ENCODE measurements at regions not wholly inside any gene's neighbourhood (a gene's known extent, or its start where the extent isn't known, plus 50 kb on each side); places are given as distances from the start of the nearest gene placed in this dataset.
"Not testable (repeated sequence)": the region's sequence is repeated elsewhere in the genome, so short reads cannot be mapped to it uniquely, and the experiment has no call there.

- Mint-ChIP-seq H3K27me3 (no peaks in the 10 kb centered on the region), H3K27ac (no peak overlapping the region), H3K36me3 (ENCODE audit: low read depth) (no peaks in the 10 kb centered on the region), H3K9me3 (peaks cover 2% of the 10 kb centered on the region), H3K4me3 (no peak overlapping the region), H3K4me1 (no peaks in the 10 kb centered on the region)
- ATAC-seq (ENCODE audit: low read depth) (no peak), DNase-seq (no peak)
- POLR2A ChIA-PET: no interaction called here
- CTCF ChIA-PET: no interaction called here
- no peak for TF ChIP-seq CTCF (IDR thresholded peaks at IDR 0.05)
- intact Hi-C loops (cut with micrococcal nuclease): no loop called here
Measured at GRCh38 chr5:104001136-104001535, 438.5 kb upstream of the NUDT12 start.

GRCh38 chr5:103993031-103993430 lies 430.4 kb upstream of the NUDT12 start:
- ATAC-seq (ENCODE audit: low read depth): no peak
- H3K27ac Mint-ChIP-seq: no peak overlapping the region
- H3K36me3 Mint-ChIP-seq (ENCODE audit: low read depth): no peaks in the 10 kb centered on the region
- intact Hi-C loops (cut with micrococcal nuclease): no loop called here
- no peaks in the 10 kb centered on the region for H3K27me3 Mint-ChIP-seq
- TF ChIP-seq CTCF (IDR thresholded peaks at IDR 0.05): no peak
- ChIA-PET CTCF (no interaction called here), POLR2A (interaction anchor here (0.6 kb wide), 1 partner anchor 10 kb away, joined by 3 read pairs; no protein-coding TSS in a partner anchor)
- H3K9me3 Mint-ChIP-seq: no peaks in the 10 kb centered on the region
- DNase-seq: no peak
- H3K4me1 Mint-ChIP-seq: no peaks in the 10 kb centered on the region
- H3K4me3 Mint-ChIP-seq: no peak overlapping the region

GRCh38 chr5:103990064-103990463 lies 427.5 kb upstream of the NUDT12 start:
- no peak for TF ChIP-seq CTCF (IDR thresholded peaks at IDR 0.05)
- intact Hi-C loops (cut with micrococcal nuclease): no loop called here
- H3K9me3 Mint-ChIP-seq: peaks cover 2% of the 10 kb centered on the region
- H3K4me3 Mint-ChIP-seq: no peak overlapping the region
- ChIA-PET CTCF (no interaction called here), POLR2A (no interaction called here)
- no peaks in the 10 kb centered on the region for H3K27me3 Mint-ChIP-seq
- ATAC-seq (ENCODE audit: low read depth) (no peak), DNase-seq (no peak)
- H3K4me1 Mint-ChIP-seq: no peaks in the 10 kb centered on the region
- H3K27ac Mint-ChIP-seq: no peak overlapping the region
- H3K36me3 Mint-ChIP-seq (ENCODE audit: low read depth): no peaks in the 10 kb centered on the region

- Mint-ChIP-seq H3K4me1 (no peaks in the 10 kb centered on the region), H3K9me3 (peaks cover 10% of the 10 kb centered on the region), H3K4me3 (no peak overlapping the region), H3K36me3 (ENCODE audit: low read depth) (no peaks in the 10 kb centered on the region), H3K27me3 (no peaks in the 10 kb centered on the region), H3K27ac (no peak overlapping the region)
- no peak for ATAC-seq (ENCODE audit: low read depth)
- POLR2A ChIA-PET: no interaction called here
- no peak for TF ChIP-seq CTCF (IDR thresholded peaks at IDR 0.05)
- intact Hi-C loops (cut with micrococcal nuclease): no loop called here
- CTCF ChIA-PET: no interaction called here
- DNase-seq: no peak
Measured at GRCh38 chr5:103981592-103981991, 419.0 kb upstream of the NUDT12 start.

GRCh38 chr5:103973669-103974068 lies 411.1 kb upstream of the NUDT12 start:
- H3K27ac Mint-ChIP-seq: no peak overlapping the region
- intact Hi-C loops (cut with micrococcal nuclease): no loop called here
- H3K4me1 Mint-ChIP-seq: no peaks in the 10 kb centered on the region
- POLR2A ChIA-PET: no interaction called here
- H3K27me3 Mint-ChIP-seq: no peaks in the 10 kb centered on the region
- CTCF ChIA-PET: no interaction called here
- H3K36me3 Mint-ChIP-seq (ENCODE audit: low read depth): no peaks in the 10 kb centered on the region
- no peak for TF ChIP-seq CTCF (IDR thresholded peaks at IDR 0.05)
- no peak overlapping the region for H3K4me3 Mint-ChIP-seq
- peaks cover 11% of the 10 kb centered on the region for H3K9me3 Mint-ChIP-seq
- ATAC-seq (ENCODE audit: low read depth) (no peak), DNase-seq (no peak)

- H3K36me3 Mint-ChIP-seq (ENCODE audit: low read depth); POLR2A ChIA-PET; ATAC-seq (ENCODE audit: low read depth); intact Hi-C loops (cut with micrococcal nuclease); DNase-seq; H3K4me3 Mint-ChIP-seq; H3K27ac Mint-ChIP-seq; H3K4me1 Mint-ChIP-seq; CTCF ChIA-PET; H3K27me3 Mint-ChIP-seq: not testable (repeated sequence)
- peaks cover 12% of the 10 kb centered on the region for H3K9me3 Mint-ChIP-seq
Measured at GRCh38 chr5:103966295-103966694, 403.7 kb upstream of the NUDT12 start.

Data from activated B cell treated with CpG ODN at 0.5 μM for 24 hours (primary cell).